ENCODE measurements at regions not wholly inside any gene's neighbourhood (a gene's known extent, or its start where the extent isn't known, plus 50 kb on each side); places are given as distances from the start of the nearest gene placed in this dataset.
"Not testable (repeated sequence)": the region's sequence is repeated elsewhere in the genome, so short reads cannot be mapped to it uniquely, and the experiment has no call there.

DNA sequence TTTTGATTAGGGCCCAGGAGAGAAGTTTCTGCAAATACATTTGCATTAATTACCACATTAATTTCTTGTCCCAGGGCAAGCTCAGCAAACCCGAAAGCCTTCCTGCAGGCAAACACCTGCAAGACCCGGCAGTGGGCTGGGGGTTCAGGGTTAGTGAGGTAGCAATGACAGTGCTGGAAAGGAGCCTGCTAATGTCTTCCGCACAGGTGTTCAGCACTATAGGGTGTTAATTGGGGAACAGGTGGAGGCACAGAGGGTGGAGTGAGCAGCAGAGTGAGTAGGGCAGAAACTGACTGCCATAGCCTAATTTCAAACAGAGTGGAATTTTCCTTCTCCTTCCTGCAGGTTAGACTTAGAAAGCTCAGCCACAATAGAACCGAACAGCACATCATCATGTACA is 50.9 kb upstream of the UBASH3B start:
- DNase-seq = no peak

DNA sequence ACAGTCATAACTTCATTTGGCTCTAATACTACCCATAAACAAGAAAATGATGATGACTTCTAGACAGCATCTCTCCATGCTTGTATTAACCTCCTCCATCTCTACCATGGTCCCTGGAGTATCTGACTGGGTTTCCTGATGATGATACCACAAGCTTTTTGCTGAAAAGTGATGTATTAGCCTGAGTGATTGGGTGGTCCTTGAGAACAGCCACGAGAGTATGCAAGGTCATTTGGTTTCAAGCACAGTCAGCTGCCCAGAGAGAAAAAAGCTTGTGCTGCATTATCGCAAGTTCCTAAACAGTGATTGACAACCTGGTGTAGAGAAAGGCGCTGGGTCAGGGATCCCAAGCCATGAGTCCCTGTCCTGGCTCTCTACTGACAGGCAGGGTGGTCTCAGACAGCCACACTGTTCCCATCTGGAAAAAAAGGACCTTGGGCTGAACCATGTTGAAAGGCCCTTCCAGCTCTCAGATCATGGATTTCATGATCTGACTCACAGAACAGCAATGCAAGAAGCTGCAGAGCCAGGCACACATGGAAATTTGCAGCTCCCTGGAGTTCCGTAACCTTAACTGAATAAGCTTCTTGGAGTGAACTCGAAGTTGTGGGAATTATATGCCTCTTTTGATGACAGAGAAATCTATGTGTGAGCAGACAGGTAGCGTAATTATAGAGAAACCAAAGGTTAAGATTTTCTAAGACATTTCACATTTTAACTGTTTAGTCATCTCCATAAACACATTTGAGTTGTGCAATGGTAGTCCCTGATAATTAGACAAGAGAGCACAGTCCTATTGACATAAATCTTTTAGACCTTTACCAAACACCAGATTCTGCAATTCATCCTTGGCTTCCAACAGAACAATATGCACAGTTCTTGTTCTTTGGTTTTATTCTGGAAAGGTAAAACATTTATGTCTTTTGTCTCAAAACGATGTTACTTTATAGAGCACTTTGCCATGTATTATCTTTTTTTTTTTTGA is 54.1 kb upstream of the UBASH3B start:
- DNase-seq = no peak

DNA sequence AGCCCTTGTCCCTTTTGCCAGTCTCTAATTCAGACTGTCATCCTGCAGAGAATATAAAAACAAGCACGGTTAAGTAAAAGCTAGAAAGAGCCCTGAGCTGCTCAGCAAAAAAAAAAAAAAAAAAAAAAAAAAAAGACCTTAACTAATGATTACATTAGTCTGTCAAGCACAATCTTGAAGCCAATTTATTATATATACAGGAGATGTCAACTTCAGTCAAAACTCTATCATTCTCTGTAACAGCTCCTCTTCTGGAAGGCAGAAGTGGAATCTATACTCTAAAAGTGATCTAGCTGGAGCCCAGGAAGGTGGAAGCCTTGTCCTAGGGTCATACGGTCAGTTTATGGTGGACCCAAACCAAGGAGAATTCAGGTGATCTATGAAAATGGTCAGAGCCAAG is 55.2 kb upstream of the UBASH3B start:
- no peak for DNase-seq

GRCh38 chr11:122599434-122599833 is 56.1 kb upstream of the UBASH3B start:
- no peak for DNase-seq

- DNase-seq = no peak
Measured at GRCh38 chr11:122598971-122599370, 56.6 kb upstream of the UBASH3B start.

DNA sequence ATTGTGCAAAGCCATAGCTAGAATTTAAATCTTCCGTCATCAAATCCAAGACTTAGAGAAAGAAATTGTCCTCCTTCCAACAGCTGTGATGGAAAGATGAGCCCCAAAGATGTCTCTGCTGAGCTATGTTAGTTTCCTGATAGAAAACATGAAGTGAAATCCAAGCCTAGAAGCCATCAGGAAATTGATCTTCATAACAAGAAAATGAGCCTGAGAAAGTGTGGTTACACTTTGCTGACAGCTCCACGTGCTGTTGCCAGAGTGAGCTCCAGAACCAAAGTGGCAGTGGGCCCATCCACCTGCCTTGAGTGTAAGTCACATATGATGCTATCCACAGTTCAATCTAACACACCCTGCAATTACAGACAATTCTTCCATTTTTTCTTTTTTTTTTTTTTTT is 58.0 kb upstream of the UBASH3B start:
- DNase-seq = no peak

GRCh38 chr11:122594986-122595645 is 60.4 kb upstream of the UBASH3B start:
- no peak for DNase-seq

DNA sequence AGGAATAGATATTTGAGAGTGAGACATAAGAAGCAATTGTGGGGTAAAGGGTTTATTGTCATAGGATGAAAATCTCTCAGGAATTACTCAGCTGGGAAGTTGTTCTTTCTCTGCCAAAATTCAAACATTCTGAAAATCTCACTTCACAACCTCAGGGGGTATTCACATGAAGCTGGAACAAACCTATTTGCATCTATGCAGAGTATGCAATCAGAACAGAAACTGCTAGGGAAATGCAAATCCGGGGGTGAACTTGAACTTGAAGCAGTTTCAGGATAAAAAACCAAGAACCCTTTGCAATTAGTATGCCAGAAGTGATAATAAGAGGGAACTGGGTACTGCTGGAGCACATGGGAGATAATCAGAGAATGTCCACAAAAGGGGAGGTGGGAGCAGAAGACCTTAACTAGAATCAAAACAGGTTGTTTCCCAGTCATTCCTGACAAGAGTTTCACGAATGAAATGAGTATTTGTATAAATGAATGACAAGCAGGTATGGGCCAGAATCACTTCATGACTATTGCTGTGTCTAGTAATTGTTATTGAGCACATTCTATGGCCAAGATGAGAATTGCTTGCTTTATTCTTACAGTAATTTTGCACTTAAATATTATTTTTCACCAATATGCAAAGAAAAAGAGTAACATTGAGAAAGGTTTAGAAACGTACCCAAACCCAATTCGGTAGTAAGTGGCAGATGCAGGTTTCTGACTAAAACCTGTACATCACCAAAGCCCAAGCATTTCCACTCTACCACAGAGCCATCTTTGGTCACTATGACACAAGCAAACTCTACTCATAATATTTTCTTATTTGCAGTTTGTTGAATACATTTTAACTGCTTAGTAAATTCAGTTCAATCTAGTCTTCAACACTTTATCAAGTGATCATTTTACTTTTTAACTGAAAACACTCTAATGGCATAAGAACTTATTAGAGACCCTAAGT is 61.8 kb upstream of the UBASH3B start:
- DNase-seq = no peak

- DNase-seq = no peak
Measured at GRCh38 chr11:122592641-122593040, 62.9 kb upstream of the UBASH3B start.

GRCh38 chr11:122584670-122585069 is 70.9 kb upstream of the UBASH3B start:
- no peak for DNase-seq

DNA sequence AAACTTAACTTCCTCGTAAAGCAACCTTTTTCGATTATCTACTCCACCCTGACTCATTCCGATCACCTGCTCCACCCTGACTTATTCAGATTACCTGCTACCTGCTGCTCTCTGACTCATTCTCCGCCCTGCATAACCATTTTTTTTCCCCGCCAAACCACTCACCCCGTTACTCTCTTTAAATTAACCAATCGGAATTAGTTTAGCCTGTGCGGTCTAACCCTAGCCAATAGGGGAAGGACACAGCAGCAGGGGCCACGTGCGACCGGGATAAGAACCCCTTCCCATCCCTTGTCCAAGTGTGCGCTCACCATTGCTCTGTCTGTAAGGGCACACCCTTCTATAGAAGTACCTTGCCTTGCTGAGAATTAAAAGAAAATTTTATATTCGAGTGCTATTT is 75.5 kb upstream of the UBASH3B start:
- not testable (repeated sequence) for DNase-seq

GRCh38 chr11:122578171-122578825 is 77.2 kb upstream of the UBASH3B start:
- no peak for DNase-seq

DNA sequence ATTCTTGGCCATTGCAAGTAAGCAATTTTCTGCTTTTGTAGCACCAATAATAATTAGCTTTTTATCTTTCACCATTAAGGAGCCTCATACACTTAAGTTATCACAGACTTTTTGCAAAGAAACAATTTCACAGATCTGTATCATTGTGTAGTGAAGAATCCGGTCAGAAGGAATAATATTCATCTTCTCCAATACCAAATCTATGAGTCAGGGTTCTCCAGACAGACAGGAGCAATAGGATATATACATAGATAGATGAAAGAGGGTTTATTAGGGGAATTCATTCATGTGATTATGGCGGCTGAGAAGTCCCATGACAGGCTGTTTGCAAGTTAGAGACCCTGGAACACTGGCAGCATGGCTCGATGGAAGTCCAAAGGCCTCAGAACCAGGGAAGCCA is 82.9 kb upstream of the UBASH3B start:
- no peak for DNase-seq

- DNase-seq = no peak
Measured at GRCh38 chr11:122563761-122564160, 91.8 kb upstream of the UBASH3B start.

- DNase-seq = no peak
Measured at GRCh38 chr11:122559734-122560382, 95.7 kb upstream of the UBASH3B start.

DNA sequence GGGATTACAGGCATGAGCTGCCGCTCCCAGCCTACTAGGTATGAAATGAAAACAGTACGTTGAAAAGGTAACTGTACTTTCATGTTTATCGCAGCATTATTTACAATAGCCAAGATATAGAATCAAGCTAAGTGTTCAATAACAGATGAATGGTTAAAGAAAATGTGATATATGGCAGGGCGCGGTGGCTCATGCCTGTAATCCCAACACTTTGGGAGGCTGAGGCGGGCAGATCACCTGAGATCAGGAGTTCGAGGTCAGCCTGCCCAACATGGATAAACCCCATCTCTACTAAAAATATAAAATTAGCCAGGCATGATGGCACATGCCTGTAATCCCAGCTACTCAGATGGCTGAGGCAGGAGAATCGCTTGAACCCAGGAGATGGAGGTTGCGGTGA is 96.3 kb upstream of the UBASH3B start:
- not testable (repeated sequence) for DNase-seq

DNA sequence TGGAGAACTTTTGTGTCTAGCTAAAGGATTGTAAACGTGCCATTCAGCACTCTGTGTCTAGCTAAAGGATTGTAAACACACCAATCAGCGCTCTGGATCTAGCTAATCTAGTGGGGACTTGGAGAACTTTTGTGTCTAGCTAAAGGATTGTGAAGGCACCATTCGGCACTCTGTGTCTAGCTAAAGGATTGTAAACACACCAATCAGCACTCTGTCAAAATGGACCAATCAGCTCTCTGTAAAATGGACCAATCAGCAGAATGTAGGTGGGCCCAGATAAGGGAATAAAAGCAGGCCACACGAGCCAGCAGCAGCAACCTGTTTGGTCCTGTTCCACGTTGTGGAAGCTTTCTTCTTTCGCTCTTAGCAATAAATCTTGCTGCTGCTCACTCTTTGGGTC is 98.4 kb upstream of the UBASH3B start:
- not testable (repeated sequence) for DNase-seq

GRCh38 chr11:122556605-122557004 is 98.9 kb upstream of the UBASH3B start:
- DNase-seq = no peak

- DNase-seq = no peak
Measured at GRCh38 chr11:122538060-122538459, 117.5 kb upstream of the UBASH3B start.

DNA sequence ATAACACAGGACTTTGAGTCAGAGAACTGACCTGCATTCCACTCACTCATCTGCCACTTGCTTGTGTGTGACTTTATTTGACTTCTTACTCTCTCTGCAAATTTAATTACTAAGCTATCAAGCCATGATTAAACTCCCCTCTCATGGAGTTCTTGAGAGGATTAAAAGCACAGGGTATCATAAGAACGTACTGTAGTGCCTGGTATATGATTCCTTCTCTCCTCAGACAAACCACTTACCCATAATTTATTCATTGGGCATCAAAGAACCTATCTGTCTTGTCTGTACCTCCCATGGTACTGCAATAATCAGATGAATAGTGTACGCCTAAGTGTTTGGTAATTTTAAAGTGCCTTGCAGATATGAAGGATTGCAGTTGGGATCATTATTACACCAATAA is 130.6 kb upstream of the UBASH3B start:
- DNase-seq = no peak
